DND-41 (cell line): ENCODE measurements at regions not wholly inside any gene's neighbourhood (a gene's known extent, or its start where the extent isn't known, plus 50 kb on each side); places are given as distances from the start of the nearest gene placed in this dataset.

Experiments
- EZH2 ChIP-seq: IDR thresholded peaks from 3 replicates; pipeline ENCODE4 v1.6.1; 2012; ENCODE audit warnings: borderline replicate concordance, low read depth, mild to moderate bottlenecking, moderate library complexity, low read length, inconsistent platforms; ENCODE audit not compliant: severe bottlenecking
- TF ChIP-seq, protein P1 (sequence below): IDR thresholded peaks from 2 replicates; pipeline ENCODE4 v1.5.1; 2012; ENCODE audit warnings: borderline replicate concordance, low read length, moderate library complexity, mild to moderate bottlenecking; ENCODE audit not compliant: poor library complexity, severe bottlenecking; ENCODE audit errors: extremely low read depth

DNA sequence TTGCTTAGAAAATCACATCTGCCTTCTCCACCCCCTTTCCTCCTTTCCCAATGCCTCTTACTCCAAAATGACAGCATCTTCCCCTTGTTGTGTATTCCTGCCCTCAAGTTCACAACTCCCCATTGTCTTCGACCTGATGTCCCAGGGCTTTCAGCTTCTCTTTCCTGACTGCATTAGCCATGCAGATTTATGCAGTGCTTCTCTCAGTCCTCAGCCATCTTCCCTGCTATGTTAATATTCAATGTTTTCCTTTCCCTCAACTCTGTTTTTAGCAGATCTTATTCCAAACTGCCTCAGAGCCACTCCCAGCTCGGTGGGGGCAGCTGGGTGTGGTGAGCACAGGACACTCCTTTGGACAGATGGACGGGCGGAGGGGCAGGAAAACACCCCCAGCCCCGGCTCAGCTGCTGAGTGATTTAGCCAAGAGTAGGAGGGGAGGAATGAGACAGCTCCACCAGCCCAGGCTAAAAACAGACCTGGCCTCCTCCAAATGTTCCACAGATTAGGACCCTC is 71.0 kb downstream of the CD2 start:
- TF ChIP-seq, protein P1, sequence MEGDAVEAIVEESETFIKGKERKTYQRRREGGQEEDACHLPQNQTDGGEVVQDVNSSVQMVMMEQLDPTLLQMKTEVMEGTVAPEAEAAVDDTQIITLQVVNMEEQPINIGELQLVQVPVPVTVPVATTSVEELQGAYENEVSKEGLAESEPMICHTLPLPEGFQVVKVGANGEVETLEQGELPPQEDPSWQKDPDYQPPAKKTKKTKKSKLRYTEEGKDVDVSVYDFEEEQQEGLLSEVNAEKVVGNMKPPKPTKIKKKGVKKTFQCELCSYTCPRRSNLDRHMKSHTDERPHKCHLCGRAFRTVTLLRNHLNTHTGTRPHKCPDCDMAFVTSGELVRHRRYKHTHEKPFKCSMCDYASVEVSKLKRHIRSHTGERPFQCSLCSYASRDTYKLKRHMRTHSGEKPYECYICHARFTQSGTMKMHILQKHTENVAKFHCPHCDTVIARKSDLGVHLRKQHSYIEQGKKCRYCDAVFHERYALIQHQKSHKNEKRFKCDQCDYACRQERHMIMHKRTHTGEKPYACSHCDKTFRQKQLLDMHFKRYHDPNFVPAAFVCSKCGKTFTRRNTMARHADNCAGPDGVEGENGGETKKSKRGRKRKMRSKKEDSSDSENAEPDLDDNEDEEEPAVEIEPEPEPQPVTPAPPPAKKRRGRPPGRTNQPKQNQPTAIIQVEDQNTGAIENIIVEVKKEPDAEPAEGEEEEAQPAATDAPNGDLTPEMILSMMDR = no peak
- TF ChIP-seq EZH2 = no peak
